Mucosa of rectum (tissue), 2 donors: ENCODE measurements at regions not wholly inside any gene's neighbourhood (a gene's known extent, or its start where the extent isn't known, plus 50 kb on each side); places are given as distances from the start of the nearest gene placed in this dataset.

ENCODE experiments used
- H3K27ac ChIP-seq, 2 donors: one replicate each; pipeline ENCODE4 v1.7.0; 2013; ENCODE audit warnings: inconsistent platforms in 2 of 2, low read depth in 2 of 2, low read length in 2 of 2
- H3K27me3 ChIP-seq, 2 donors: one replicate each; pipeline ENCODE4 v1.7.0; 2013; ENCODE audit warnings: low read length in 2 of 2; ENCODE audit not compliant: control insufficient read depth in 2 of 2, insufficient read depth in 2 of 2
- H3K36me3 ChIP-seq, 2 donors: one replicate each; pipeline ENCODE4 v1.7.0; 2013; ENCODE audit warnings: low read length in 2 of 2; ENCODE audit not compliant: control insufficient read depth in 2 of 2, insufficient read depth in 2 of 2
- H3K4me1 ChIP-seq, 2 donors: one replicate each; pipeline ENCODE4 v1.7.0; 2013; ENCODE audit warnings: low read length in 2 of 2, mild to moderate bottlenecking in 1 of 2; ENCODE audit not compliant: control insufficient read depth in 2 of 2, insufficient read depth in 2 of 2
- H3K4me3 ChIP-seq, 2 donors: one replicate each; pipeline ENCODE4 v1.7.0; 2013; ENCODE audit warnings: low read length in 2 of 2
- H3K9ac ChIP-seq, 2 donors: one replicate each; pipeline ENCODE4 v1.7.0; 2013; ENCODE audit warnings: low read length in 2 of 2, low read depth in 1 of 2, mild to moderate bottlenecking in 1 of 2
- H3K9me3 ChIP-seq, 2 donors: one replicate each; pipeline ENCODE4 v1.7.0; 2013; ENCODE audit warnings: low read length in 2 of 2; ENCODE audit not compliant: control insufficient read depth in 2 of 2
- donor health status: healthy.
- donor health status: Normal muscosa, but diverticular disease.

- Histone ChIP-seq H3K4me3 (no peak overlapping the region), H3K4me1 (no peaks in the 10 kb centered on the region), H3K36me3 (no peaks in the 10 kb centered on the region), H3K9ac (no peak overlapping the region), H3K9me3 (no peaks in the 10 kb centered on the region), H3K27me3 (no peaks in the 10 kb centered on the region), H3K27ac (no peak overlapping the region)
These were observed 224.3 kb downstream of the MDFIC start for GRCh38 chr7:115146148-115146547.

- Histone ChIP-seq H3K9me3 (no peaks in the 10 kb centered on the region), H3K27ac (no peak overlapping the region), H3K9ac (no peak overlapping the region), H3K4me3 (no peak overlapping the region), H3K36me3 (no peaks in the 10 kb centered on the region), H3K4me1 (no peaks in the 10 kb centered on the region), H3K27me3 (no peaks in the 10 kb centered on the region)
These were observed 223.6 kb downstream of the MDFIC start for GRCh38 chr7:115145512-115145911.

- H3K4me3 ChIP-seq = no peak overlapping the region
- H3K27me3 ChIP-seq = no peaks in the 10 kb centered on the region
- H3K27ac ChIP-seq = no peak overlapping the region
- no peaks in the 10 kb centered on the region for H3K9me3 ChIP-seq
- no peaks in the 10 kb centered on the region for H3K36me3 ChIP-seq
- H3K9ac ChIP-seq = no peak overlapping the region
- H3K4me1 ChIP-seq = peaks cover 0 to 2% of the 10 kb centered on the region in 2 donors
These were observed 215.9 kb downstream of the MDFIC start for GRCh38 chr7:115137816-115138215.

GRCh38 chr7:115136796-115137443 lies 215.0 kb downstream of the MDFIC start:
- no peak overlapping the region for H3K27ac ChIP-seq
- H3K36me3 ChIP-seq = no peaks in the 10 kb centered on the region
- no peaks in the 10 kb centered on the region for H3K9me3 ChIP-seq
- H3K4me1 ChIP-seq = peaks cover 0 to 2% of the 10 kb centered on the region in 2 donors
- no peak overlapping the region for H3K9ac ChIP-seq
- no peaks in the 10 kb centered on the region for H3K27me3 ChIP-seq
- no peak overlapping the region for H3K4me3 ChIP-seq

GRCh38 chr7:115135769-115136410 lies 214.0 kb downstream of the MDFIC start:
- Histone ChIP-seq H3K4me1 (peaks cover 0 to 2% of the 10 kb centered on the region in 2 donors), H3K9me3 (no peaks in the 10 kb centered on the region), H3K36me3 (no peaks in the 10 kb centered on the region), H3K4me3 (no peak overlapping the region), H3K27ac (no peak overlapping the region), H3K9ac (no peak overlapping the region), H3K27me3 (no peaks in the 10 kb centered on the region)

- Histone ChIP-seq H3K4me3 (no peak overlapping the region), H3K36me3 (no peaks in the 10 kb centered on the region), H3K9me3 (no peaks in the 10 kb centered on the region), H3K27ac (no peak overlapping the region), H3K9ac (no peak overlapping the region), H3K27me3 (no peaks in the 10 kb centered on the region), H3K4me1 (peaks cover 0 to 2% of the 10 kb centered on the region in 2 donors)
These were observed 213.3 kb downstream of the MDFIC start for GRCh38 chr7:115135146-115135545.

GRCh38 chr7:115133248-115133647 lies 211.4 kb downstream of the MDFIC start:
- Histone ChIP-seq H3K27ac (no peak overlapping the region), H3K36me3 (no peaks in the 10 kb centered on the region), H3K27me3 (no peaks in the 10 kb centered on the region), H3K4me1 (peaks cover 0 to 2% of the 10 kb centered on the region in 2 donors), H3K4me3 (no peak overlapping the region), H3K9ac (no peak overlapping the region), H3K9me3 (no peaks in the 10 kb centered on the region)

GRCh38 chr7:115132096-115132495 lies 210.2 kb downstream of the MDFIC start:
- no peaks in the 10 kb centered on the region for H3K27me3 ChIP-seq
- H3K36me3 ChIP-seq = no peaks in the 10 kb centered on the region
- H3K9ac ChIP-seq = no peak overlapping the region
- no peaks in the 10 kb centered on the region for H3K9me3 ChIP-seq
- H3K4me1 ChIP-seq = peaks cover 0 to 2% of the 10 kb centered on the region in 2 donors
- no peak overlapping the region for H3K4me3 ChIP-seq
- no peak overlapping the region for H3K27ac ChIP-seq

- no peaks in the 10 kb centered on the region for H3K27me3 ChIP-seq
- no peaks in the 10 kb centered on the region for H3K36me3 ChIP-seq
- no peak overlapping the region for H3K9ac ChIP-seq
- no peaks in the 10 kb centered on the region for H3K4me1 ChIP-seq
- no peak overlapping the region for H3K4me3 ChIP-seq
- no peak overlapping the region for H3K27ac ChIP-seq
- no peaks in the 10 kb centered on the region for H3K9me3 ChIP-seq
These were observed 206.3 kb downstream of the MDFIC start for GRCh38 chr7:115128154-115128553.

- H3K9me3 ChIP-seq = no peaks in the 10 kb centered on the region
- H3K36me3 ChIP-seq = no peaks in the 10 kb centered on the region
- H3K4me3 ChIP-seq = no peak overlapping the region
- H3K27ac ChIP-seq = no peak overlapping the region
- no peaks in the 10 kb centered on the region for H3K4me1 ChIP-seq
- no peak overlapping the region for H3K9ac ChIP-seq
- no peaks in the 10 kb centered on the region for H3K27me3 ChIP-seq
These were observed 205.6 kb downstream of the MDFIC start for GRCh38 chr7:115127399-115128021.
